Urinary bladder (tissue), 3 donors: ENCODE measurements at regions not wholly inside any gene's neighbourhood (a gene's known extent, or its start where the extent isn't known, plus 50 kb on each side); places are given as distances from the start of the nearest gene placed in this dataset.
"Not testable (repeated sequence)": the region's sequence is repeated elsewhere in the genome, so short reads cannot be mapped to it uniquely, and the experiment has no call there.

Experiments
- DNase-seq: peaks from one replicate; pipeline ENCODE4 v3.0.0-alpha.2; 2015; ENCODE audit errors: extremely low spot score
- H3K27ac ChIP-seq: one replicate; pipeline ENCODE4 v1.5.1; 2013; ENCODE audit warnings: low read depth, mild to moderate bottlenecking, moderate library complexity
- H3K36me3 ChIP-seq: one replicate; pipeline ENCODE4 v1.6.1; 2013; ENCODE audit warnings: mild to moderate bottlenecking, moderate library complexity; ENCODE audit not compliant: insufficient read depth
- H3K4me1 ChIP-seq: one replicate; pipeline ENCODE4 v1.6.1; 2013; ENCODE audit warnings: mild to moderate bottlenecking, moderate library complexity; ENCODE audit not compliant: insufficient read depth
- H3K4me3 ChIP-seq: one replicate; pipeline ENCODE4 v1.5.1; 2013; ENCODE audit warnings: low read depth, low read length
- WGBS: extraction: QIAGEN DNeasy Blood & Tissue Kit; methylation state at CpG from one replicate; pipeline ENCODE4 v1.1.7; 2013; 5-methylcytosine and 5-hydroxymethylcytosine counted together
- donor health status: healthy with polysubstance abuse.
- donor health status: healthy.

DNA sequence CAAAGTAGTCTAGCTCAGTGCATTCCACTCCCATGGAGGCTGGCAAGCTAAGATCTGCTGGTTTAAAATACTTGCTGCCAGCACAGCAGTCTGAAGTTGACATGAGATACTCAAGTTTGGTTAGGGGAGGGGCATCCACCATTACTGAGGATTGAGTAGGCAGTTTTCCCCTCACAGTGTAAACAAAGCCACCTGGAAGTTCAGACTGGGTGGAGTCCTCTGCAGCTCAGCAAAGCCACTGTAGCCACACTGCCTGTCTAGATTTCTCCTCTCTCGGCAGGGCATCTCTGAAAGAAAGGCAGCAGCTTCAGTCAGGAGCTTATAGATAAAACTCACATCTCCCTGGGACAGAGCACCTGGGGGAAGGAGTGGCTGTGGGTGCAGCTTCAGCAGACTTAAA is 377.4 kb upstream of the PRR20A start:
- H3K36me3 ChIP-seq, H3K27ac ChIP-seq, DNase-seq, H3K4me1 ChIP-seq, H3K4me3 ChIP-seq: not testable (repeated sequence)
- WGBS = 76% methylated on average over 1 of the region's 1 CpG

DNA sequence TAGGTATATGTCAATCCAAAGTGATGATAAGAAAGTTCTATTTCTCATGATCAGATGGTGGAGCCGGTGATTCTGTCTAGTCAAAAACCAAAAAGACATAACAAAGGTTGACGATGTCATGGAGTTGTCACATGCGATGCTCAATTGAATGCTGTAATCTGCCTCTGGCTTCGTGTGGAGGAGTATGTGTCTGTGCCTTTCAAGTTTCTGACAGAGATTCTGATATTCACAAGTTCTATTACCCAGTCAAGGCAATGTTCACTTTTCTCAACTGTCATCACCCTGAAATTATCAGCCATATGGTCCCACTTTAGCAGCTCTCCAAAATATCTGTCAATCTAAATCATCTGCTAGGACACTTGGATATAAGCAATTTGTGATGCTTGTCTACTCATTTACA is 367.6 kb upstream of the PRR20A start:
- no peak for DNase-seq
- Histone ChIP-seq H3K4me3 (no peak overlapping the region), H3K4me1 (no peaks in the 10 kb centered on the region), H3K27ac (no peak overlapping the region), H3K36me3 (no peaks in the 10 kb centered on the region)
- WGBS = 86% methylated on average over 4 of the region's 4 CpGs

DNA sequence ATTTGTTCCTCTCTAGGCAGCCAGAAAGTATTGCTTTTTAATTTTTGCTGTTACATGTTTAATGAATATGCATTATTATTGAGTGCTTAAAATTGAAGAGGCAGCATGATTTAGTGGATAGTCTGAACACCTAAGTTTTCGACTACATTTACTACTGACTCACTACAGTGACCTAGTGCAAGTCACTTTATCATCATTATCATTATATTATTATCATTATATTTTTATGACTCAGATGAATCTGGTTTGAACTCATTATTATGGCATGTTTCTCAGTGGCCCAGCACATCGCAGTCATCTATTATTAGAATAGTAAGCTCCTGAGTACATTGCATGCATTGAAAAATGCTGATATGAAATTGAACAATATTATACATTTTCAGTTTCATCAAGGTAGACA is 351.2 kb upstream of the PRR20A start:
- H3K4me3 ChIP-seq = no peak overlapping the region
- WGBS = 89% methylated on average over 2 of the region's 2 CpGs
- no peaks in the 10 kb centered on the region for H3K4me1 ChIP-seq
- no peak overlapping the region for H3K27ac ChIP-seq
- H3K36me3 ChIP-seq = no peaks in the 10 kb centered on the region
- no peak for DNase-seq

DNA sequence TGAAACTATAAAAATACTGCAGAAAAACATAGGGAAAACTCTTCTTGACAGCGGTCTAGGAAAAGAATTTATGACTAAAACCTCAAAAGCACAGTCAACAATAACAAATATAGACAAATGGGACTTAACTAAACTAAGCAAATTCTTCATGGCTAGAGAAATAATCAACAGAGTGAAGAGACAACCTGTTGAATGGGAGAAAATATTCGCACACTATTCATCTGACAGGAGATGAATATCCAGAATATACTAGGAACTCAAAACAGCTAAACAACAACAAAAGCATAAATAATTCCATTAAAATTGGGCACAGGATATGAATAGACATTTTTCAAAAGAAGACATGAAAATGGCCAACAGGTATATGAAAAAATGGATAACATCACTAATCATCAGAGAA is 303.6 kb upstream of the PRR20A start:
- Histone ChIP-seq H3K4me3 (no peak overlapping the region), H3K4me1 (no peaks in the 10 kb centered on the region), H3K27ac (no peak overlapping the region), H3K36me3 (no peaks in the 10 kb centered on the region)
- WGBS = 96% methylated on average over 2 of the region's 2 CpGs
- no peak for DNase-seq

DNA sequence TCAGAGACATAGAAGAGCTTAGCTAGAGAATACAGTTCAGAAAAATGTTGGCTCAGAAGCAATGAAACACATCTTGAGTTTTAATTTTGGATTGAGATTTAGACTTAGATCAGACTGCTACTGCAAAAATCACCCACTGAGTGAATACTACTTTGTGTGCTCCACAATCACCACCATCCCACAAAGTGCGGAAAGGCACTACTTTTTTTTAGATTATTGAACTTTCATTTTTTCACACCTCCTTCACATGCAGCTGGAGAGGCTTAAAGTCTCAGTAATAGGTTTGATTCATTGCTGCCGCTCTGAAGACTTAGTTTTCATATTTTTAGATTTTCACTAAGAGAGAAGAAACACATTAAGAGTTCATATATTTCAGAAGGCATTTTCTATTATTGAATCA is 289.9 kb upstream of the PRR20A start:
- no peaks in the 10 kb centered on the region for H3K36me3 ChIP-seq
- no peak overlapping the region for H3K27ac ChIP-seq
- 92% methylated on average over 2 of the region's 2 CpGs for WGBS
- no peak for DNase-seq
- no peaks in the 10 kb centered on the region for H3K4me1 ChIP-seq
- no peak overlapping the region for H3K4me3 ChIP-seq

DNA sequence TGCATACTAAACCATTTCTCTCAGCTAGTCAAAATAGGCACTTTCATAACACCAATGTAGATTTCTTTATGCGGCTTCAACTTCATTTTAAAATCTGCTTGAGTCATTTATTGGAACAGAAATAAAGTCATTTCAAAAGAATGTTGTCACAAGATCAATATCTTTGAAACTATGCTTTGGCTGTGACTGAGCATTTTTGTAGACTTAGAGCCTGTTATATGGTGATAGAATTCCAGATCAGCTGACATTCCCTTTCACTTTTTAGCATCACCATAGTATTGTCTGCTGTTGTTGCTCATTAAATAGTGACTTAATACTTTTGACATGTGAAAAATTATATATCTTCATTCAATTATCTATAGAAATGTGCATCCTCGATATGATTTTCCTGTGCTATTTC is 279.2 kb upstream of the PRR20A start:
- DNase-seq = no peak
- Histone ChIP-seq H3K4me1 (no peaks in the 10 kb centered on the region), H3K36me3 (no peaks in the 10 kb centered on the region), H3K4me3 (no peak overlapping the region), H3K27ac (no peak overlapping the region)
- 72% methylated on average over 2 of the region's 2 CpGs for WGBS

DNA sequence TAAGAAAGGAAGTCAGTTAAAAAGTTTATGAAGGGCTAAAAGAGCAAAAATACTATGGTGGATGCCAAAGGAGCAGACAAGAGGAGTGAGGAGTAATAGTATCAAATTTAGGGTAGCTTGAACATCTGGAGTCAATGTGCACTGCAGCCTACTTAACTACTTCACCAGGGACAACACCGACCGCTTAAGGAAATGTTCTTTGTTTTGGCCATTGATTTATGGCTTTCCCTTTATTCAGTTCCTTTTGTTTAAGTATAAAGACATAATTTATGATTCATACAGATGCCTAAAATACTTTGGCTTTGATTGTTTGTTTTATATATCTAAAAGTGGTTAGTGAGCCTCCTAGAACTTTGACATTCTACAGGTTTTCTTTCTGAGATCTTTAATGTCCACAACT is 276.3 kb upstream of the PRR20A start:
- Histone ChIP-seq H3K27ac (no peak overlapping the region), H3K4me1 (no peaks in the 10 kb centered on the region), H3K36me3 (no peaks in the 10 kb centered on the region), H3K4me3 (no peak overlapping the region)
- DNase-seq = peak; percentile 4
- 24% methylated on average over 2 of the region's 2 CpGs for WGBS

DNA sequence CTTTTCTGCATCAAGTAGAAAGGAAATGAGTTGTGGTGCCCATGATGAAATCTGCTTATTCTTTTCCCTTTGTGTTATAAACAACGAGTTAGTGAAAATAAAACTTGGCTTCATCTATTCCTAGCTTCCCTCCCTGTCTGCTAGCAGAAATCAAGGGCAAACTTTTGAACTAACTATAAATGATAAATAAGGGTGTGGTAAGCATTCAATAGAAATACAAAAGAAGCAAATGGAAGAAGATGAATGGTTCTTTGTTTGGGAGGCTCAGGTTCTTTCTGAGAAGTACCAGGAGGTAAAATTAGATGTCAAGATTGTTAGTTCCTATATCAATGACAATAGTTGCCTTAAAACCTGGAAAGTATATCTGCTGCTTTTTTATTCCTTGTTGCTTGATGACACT is 275.3 kb upstream of the PRR20A start:
- DNase-seq = no peak
- 39% methylated on average over 1 of the region's 1 CpG for WGBS
- Histone ChIP-seq H3K4me1 (no peaks in the 10 kb centered on the region), H3K27ac (no peak overlapping the region), H3K36me3 (no peaks in the 10 kb centered on the region), H3K4me3 (no peak overlapping the region)

DNA sequence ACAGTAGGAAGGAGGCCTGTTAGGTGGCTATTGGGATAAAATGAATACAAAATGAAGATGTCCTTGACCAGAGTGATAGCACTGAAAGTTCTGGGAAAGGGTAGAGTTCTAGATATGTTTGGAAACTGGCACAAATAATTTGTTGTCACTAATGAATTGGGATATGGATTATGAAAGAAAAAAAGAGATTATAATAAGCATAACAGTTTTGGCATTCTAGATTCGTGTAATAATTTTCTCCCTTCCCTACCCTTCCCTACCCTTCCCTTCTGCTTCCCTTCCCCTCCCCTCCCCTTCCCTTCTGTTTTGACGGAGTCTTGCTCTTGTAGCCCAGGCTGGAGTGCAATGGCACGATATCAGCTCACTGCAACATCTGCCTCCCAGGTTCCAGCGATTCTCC is 271.0 kb upstream of the PRR20A start:
- DNase-seq = no peak
- Histone ChIP-seq H3K27ac (no peak overlapping the region), H3K4me3 (no peak overlapping the region), H3K36me3 (no peaks in the 10 kb centered on the region), H3K4me1 (no peaks in the 10 kb centered on the region)
- WGBS = 98% methylated on average over 4 of the region's 4 CpGs

DNA sequence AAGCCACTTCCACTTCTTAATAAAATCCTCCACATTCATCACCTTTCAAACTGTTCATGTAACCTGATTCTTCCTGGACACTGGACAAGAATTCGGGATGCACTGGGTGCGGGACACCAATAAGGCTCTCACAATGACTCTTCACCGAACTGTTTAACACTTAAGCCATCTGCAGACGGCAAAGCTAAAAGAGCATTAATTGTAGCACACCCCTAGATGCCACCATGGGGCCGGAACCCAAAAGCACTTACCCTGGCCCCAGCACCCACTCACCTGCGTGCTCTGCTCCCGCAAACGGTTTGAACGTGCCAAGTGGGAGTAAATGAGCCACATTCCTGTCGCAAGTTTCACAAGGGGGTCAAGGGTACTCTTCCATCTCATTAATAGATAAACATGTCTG is 254.3 kb upstream of the PRR20A start:
- no peak overlapping the region for H3K27ac ChIP-seq
- no peak overlapping the region for H3K4me3 ChIP-seq
- DNase-seq = no peak
- H3K4me1 ChIP-seq = no peaks in the 10 kb centered on the region
- no peaks in the 10 kb centered on the region for H3K36me3 ChIP-seq
- whole genome bisulfite sequencing = 88% methylated on average over 10 of the region's 10 CpGs

DNA sequence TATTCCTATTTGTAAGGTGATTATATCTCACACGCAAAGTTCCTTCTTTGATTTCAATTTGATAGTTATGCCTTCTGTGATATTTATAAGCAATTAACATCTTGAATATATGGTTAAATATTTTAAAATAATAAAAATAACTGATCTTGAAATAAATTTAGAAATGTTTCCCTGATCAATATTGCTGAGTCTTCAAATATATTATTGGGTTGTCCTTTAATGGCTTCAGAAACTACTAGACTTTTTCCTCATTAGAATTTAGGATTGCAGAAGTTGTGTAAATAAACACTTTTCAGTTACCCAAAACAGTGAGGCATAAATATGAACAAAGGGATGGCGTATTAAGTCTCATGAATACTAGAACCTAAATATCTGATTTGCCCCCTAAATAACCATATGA is 252.3 kb upstream of the PRR20A start:
- no peaks in the 10 kb centered on the region for H3K4me1 ChIP-seq
- 91% methylated on average over 2 of the region's 2 CpGs for WGBS
- no peaks in the 10 kb centered on the region for H3K36me3 ChIP-seq
- H3K27ac ChIP-seq = no peak overlapping the region
- H3K4me3 ChIP-seq = no peak overlapping the region
- no peak for DNase-seq

DNA sequence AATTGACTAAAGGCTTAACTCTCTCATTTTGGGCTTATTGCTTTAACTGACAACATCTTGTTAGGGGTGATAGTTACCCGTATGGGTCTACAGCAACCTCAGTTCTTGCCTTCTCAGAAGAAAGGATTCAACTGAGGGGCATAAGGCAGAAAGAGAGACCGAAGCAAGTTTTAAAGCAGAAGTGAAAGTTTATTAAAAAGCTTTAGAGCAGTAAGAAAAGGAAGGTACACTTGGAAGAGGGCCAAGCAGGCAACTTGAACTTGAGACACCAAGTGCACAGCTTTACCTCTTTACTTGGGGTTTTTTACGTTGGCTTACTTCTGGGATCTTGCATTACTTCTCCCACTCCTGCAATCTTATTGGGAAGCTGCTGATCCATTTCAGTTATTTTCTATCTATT is 246.9 kb upstream of the PRR20A start:
- no peak overlapping the region for H3K4me3 ChIP-seq
- H3K4me1 ChIP-seq = no peaks in the 10 kb centered on the region
- WGBS = 72% methylated on average over 3 of the region's 3 CpGs
- H3K36me3 ChIP-seq = no peaks in the 10 kb centered on the region
- no peak for DNase-seq
- H3K27ac ChIP-seq = no peak overlapping the region

DNA sequence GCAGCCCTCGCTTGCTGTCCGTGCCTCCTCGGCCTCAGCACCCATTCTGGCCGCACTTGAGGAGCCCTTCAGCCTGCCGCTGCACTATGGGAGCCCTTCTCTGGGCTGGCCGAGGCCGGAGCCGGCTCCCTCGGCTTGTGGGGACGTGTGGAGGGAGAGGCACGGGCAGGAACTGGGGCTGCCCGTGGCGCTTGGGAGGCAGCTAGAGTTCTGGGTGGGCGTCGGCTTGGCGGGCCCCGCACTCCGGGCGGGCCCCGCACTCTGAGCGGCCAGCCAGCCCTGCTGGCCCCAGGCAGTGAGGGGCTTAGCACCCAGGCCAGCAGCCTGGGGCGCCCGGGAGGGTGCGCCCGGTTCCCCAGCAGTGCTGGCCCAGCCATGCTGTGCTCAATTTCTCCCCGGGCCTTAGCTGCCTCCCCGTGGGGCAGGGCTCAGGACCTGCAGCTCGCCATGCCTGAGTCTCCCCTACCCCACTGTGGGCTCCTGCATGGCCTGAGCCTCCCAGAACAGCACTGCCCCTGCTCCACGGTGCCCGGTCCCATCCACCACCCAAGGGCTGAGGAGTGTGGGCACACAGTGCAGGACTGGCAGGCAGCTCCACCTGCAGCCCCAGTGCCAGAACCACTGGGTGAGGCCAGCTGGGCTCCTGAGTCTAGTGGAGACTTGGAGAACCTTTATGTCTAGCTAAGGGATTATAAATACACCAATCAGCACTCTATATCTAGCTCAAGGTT is 240.0 kb upstream of the PRR20A start:
- Histone ChIP-seq H3K27ac (no peak overlapping the region), H3K4me1 (no peaks in the 10 kb centered on the region), H3K36me3 (no peaks in the 10 kb centered on the region), H3K4me3 (no peak overlapping the region)
- WGBS = 95% methylated on average over 30 of the region's 30 CpGs
- DNase-seq = no peak

DNA sequence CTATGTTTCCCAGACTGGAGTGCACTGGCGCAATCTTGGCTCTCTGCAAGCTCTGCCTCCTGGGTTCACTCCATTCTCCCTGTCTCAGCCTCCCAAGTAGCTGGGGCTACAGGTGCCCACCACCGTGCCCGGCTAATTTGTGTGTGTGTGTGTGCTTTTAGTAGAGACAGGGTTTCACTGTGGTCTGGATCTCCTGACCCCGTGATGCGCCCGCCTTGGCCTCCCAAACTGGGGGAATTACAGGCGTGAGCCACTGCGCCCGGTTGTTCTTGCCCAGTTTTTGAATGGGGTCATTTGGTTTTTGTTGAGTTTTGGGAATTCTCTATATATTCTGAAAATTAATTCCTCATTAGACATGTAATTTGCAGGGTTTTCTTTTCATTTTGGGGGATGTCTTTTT is 238.4 kb upstream of the PRR20A start:
- 95% methylated on average over 9 of the region's 9 CpGs for WGBS

DNA sequence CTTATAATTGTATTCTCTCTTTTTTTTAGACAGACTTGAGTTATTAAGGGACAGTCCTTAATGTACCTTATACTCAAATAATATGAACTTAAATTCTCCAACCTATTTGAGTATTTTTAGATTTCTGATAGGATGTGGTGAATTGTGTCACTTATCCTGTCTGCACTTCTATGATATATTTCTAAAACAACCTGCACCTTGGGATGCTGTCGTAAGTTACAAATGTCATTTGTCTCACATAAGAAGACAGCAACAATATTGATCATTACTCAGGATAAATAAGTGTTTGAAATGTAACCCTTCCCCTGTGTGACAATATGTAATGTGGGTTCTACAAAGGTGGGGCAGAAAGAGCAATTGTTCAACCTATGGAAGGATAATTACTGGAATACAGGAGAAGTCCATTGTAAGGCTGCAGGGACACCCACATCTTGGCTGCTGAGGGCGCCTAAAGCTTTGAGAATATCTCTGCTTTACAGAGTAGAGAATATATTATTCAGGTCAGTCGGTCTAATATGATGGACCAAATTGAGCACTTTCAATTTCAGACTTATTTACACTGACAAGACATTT is 236.9 kb upstream of the PRR20A start:
- H3K36me3 ChIP-seq = no peaks in the 10 kb centered on the region

More for the DNA sequence above, 238.4 kb upstream of the PRR20A start:
- Histone ChIP-seq H3K27ac (no peak overlapping the region), H3K36me3 (no peaks in the 10 kb centered on the region), H3K4me1 (no peaks in the 10 kb centered on the region), H3K4me3 (no peak overlapping the region)
- no peak for DNase-seq

More for the DNA sequence above, 236.9 kb upstream of the PRR20A start:
- Histone ChIP-seq H3K4me1 (no peaks in the 10 kb centered on the region), H3K27ac (no peak overlapping the region), H3K4me3 (no peak overlapping the region)
- no peak for DNase-seq
- WGBS = 86% methylated on average over 3 of the region's 3 CpGs
